K562 (cell line): ENCODE measurements at regions not wholly inside any gene's neighbourhood (a gene's known extent, or its start where the extent isn't known, plus 50 kb on each side); places are given as distances from the start of the nearest gene placed in this dataset.

Source experiments
- ARID1B ChIP-seq: fragments of 450-650 bp; IDR thresholded peaks from 2 replicates; pipeline ENCODE4 v1.6.1; 2016; ENCODE audit warnings: antibody characterized with exemption, mild to moderate bottlenecking, inconsistent platforms
- BACH1 ChIP-seq: fragments of 200-800 bp; sonication (Bioruptor generic); IDR thresholded peaks from 2 replicates; pipeline ENCODE4 v1.6.1; 2016; ENCODE audit warnings: missing genetic modification characterization, missing compliant biosample characterization
- CAMTA2 ChIP-seq: fragments of 250-450 bp; sonication (Bioruptor Pico); conservative IDR thresholded peaks from 2 replicates; pipeline ENCODE4 v1.5.1; 2022
- GMEB1 ChIP-seq: fragments of 250-450 bp; sonication (Bioruptor Pico); IDR thresholded peaks from 2 replicates; pipeline ENCODE4 v1.4.0; 2020; ENCODE audit warnings: mild to moderate bottlenecking
- HCFC1 ChIP-seq: IDR thresholded peaks from 2 replicates; pipeline ENCODE4 v1.6.1; 2012; ENCODE audit warnings: low read depth, low read length, improper control_type of control experiment
- KDM2B ChIP-seq: fragments of 250-450 bp; sonication (Bioruptor Pico); IDR thresholded peaks from 2 replicates; pipeline ENCODE4 v1.8.0; 2021; ENCODE audit warnings: mild to moderate bottlenecking, moderate library complexity
- NFRKB ChIP-seq: fragments of 450-650 bp; IDR thresholded peaks from 2 replicates; pipeline ENCODE4 v1.6.1; 2016; ENCODE audit warnings: low read depth
- PHF8 ChIP-seq: fragments of 200-600 bp; sonication (generic); IDR thresholded peaks from 2 replicates; pipeline ENCODE4 v1.6.1; 2012; ENCODE audit warnings: mixed run types, mild to moderate bottlenecking, inconsistent platforms, low read length, moderate library complexity, borderline replicate concordance
- POLR2AphosphoS5 ChIP-seq: IDR thresholded peaks from 2 replicates; pipeline ENCODE4 v1.6.1; 2011; ENCODE audit warnings: mild to moderate bottlenecking, low read depth, low read length, moderate library complexity; ENCODE audit not compliant: control insufficient read depth, insufficient read depth
- POLR2B ChIP-seq: fragments of 450-650 bp; IDR thresholded peaks from 2 replicates; pipeline ENCODE4 v1.6.1; 2018; ENCODE audit warnings: low read depth; ENCODE audit not compliant: partially characterized antibody
- SP1 ChIP-seq: sonication (generic); formaldehyde crosslinking; IDR thresholded peaks from 2 replicates; pipeline ENCODE4 v1.8.1; 2022; ENCODE audit warnings: mild to moderate bottlenecking, missing genetic modification reagents
- ZNF785 ChIP-seq: fragments of 250-450 bp; sonication (Bioruptor Pico); IDR thresholded peaks from 2 replicates; pipeline ENCODE4 v1.4.0; 2020; ENCODE audit warnings: mild to moderate bottlenecking
- TF ChIP-seq, protein P1 (sequence below): fragments of 450-650 bp; IDR thresholded peaks from 2 replicates; pipeline ENCODE4 v1.7.1; 2018; ENCODE audit warnings: mild to moderate bottlenecking, low read depth; ENCODE audit not compliant: partially characterized antibody
- TF ChIP-seq, protein P2 (sequence below), 2 experiments: fragments of 450-650 bp in 1 of 2; IDR thresholded peaks; 2 replicates each; pipeline ENCODE4 v1.6.1; 2011 to 2017; ENCODE audit warnings: low read depth in 2 of 2, antibody characterized with exemption in 1 of 2, borderline replicate concordance in 1 of 2, low read length in 1 of 2, mild to moderate bottlenecking in 1 of 2, mixed read lengths in 1 of 2; ENCODE audit not compliant: control insufficient read depth in 1 of 2
- TF ChIP-seq, protein P3 (sequence below): fragments of 450-650 bp; conservative IDR thresholded peaks from 2 replicates; pipeline ENCODE4 v1.6.1; 2016; ENCODE audit warnings: missing genetic modification characterization, low read depth, mild to moderate bottlenecking, missing compliant biosample characterization, moderate library complexity
- TF ChIP-seq, protein P4 (sequence below): fragments of 450-650 bp; IDR thresholded peaks from 2 replicates; pipeline ENCODE4 v1.6.1; 2016
- TF ChIP-seq, protein P5 (sequence below): sonication (generic); formaldehyde crosslinking; IDR thresholded peaks from 2 replicates; pipeline ENCODE4 v1.5.0; 2020; ENCODE audit warnings: missing genetic modification reagents

- peak; percentile 17; the same call in 1 of the 2 replicates for TF ChIP-seq PHF8
- peak; percentile 90 for TF ChIP-seq GMEB1 (CRISPR knock-in tag)
- TF ChIP-seq CAMTA2 (CRISPR knock-in tag) = no peak
- TF ChIP-seq, protein P1, sequence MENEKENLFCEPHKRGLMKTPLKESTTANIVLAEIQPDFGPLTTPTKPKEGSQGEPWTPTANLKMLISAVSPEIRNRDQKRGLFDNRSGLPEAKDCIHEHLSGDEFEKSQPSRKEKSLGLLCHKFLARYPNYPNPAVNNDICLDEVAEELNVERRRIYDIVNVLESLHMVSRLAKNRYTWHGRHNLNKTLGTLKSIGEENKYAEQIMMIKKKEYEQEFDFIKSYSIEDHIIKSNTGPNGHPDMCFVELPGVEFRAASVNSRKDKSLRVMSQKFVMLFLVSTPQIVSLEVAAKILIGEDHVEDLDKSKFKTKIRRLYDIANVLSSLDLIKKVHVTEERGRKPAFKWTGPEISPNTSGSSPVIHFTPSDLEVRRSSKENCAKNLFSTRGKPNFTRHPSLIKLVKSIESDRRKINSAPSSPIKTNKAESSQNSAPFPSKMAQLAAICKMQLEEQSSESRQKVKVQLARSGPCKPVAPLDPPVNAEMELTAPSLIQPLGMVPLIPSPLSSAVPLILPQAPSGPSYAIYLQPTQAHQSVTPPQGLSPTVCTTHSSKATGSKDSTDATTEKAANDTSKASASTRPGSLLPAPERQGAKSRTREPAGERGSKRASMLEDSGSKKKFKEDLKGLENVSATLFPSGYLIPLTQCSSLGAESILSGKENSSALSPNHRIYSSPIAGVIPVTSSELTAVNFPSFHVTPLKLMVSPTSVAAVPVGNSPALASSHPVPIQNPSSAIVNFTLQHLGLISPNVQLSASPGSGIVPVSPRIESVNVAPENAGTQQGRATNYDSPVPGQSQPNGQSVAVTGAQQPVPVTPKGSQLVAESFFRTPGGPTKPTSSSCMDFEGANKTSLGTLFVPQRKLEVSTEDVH = peak; percentile 57
- TF ChIP-seq, protein P2, sequence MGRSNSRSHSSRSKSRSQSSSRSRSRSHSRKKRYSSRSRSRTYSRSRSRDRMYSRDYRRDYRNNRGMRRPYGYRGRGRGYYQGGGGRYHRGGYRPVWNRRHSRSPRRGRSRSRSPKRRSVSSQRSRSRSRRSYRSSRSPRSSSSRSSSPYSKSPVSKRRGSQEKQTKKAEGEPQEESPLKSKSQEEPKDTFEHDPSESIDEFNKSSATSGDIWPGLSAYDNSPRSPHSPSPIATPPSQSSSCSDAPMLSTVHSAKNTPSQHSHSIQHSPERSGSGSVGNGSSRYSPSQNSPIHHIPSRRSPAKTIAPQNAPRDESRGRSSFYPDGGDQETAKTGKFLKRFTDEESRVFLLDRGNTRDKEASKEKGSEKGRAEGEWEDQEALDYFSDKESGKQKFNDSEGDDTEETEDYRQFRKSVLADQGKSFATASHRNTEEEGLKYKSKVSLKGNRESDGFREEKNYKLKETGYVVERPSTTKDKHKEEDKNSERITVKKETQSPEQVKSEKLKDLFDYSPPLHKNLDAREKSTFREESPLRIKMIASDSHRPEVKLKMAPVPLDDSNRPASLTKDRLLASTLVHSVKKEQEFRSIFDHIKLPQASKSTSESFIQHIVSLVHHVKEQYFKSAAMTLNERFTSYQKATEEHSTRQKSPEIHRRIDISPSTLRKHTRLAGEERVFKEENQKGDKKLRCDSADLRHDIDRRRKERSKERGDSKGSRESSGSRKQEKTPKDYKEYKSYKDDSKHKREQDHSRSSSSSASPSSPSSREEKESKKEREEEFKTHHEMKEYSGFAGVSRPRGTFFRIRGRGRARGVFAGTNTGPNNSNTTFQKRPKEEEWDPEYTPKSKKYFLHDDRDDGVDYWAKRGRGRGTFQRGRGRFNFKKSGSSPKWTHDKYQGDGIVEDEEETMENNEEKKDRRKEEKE (IDR thresholded peaks at IDR 0.05; ENCODE audit: borderline replicate concordance in 1 of 2, control insufficient read depth in 1 of 2, low read depth in 2 of 2, low read length in 1 of 2) = no peak
- TF ChIP-seq, protein P3, sequence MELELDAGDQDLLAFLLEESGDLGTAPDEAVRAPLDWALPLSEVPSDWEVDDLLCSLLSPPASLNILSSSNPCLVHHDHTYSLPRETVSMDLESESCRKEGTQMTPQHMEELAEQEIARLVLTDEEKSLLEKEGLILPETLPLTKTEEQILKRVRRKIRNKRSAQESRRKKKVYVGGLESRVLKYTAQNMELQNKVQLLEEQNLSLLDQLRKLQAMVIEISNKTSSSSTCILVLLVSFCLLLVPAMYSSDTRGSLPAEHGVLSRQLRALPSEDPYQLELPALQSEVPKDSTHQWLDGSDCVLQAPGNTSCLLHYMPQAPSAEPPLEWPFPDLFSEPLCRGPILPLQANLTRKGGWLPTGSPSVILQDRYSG = 0 out of 2 replicates have a peak, but pooled peaks have one; percentile 28
- no peak for TF ChIP-seq POLR2B
- TF ChIP-seq POLR2AphosphoS5 = no peak
- no peak for TF ChIP-seq NFRKB
- TF ChIP-seq, protein P4, sequence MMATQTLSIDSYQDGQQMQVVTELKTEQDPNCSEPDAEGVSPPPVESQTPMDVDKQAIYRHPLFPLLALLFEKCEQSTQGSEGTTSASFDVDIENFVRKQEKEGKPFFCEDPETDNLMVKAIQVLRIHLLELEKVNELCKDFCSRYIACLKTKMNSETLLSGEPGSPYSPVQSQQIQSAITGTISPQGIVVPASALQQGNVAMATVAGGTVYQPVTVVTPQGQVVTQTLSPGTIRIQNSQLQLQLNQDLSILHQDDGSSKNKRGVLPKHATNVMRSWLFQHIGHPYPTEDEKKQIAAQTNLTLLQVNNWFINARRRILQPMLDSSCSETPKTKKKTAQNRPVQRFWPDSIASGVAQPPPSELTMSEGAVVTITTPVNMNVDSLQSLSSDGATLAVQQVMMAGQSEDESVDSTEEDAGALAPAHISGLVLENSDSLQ = no peak
- TF ChIP-seq, protein P5, sequence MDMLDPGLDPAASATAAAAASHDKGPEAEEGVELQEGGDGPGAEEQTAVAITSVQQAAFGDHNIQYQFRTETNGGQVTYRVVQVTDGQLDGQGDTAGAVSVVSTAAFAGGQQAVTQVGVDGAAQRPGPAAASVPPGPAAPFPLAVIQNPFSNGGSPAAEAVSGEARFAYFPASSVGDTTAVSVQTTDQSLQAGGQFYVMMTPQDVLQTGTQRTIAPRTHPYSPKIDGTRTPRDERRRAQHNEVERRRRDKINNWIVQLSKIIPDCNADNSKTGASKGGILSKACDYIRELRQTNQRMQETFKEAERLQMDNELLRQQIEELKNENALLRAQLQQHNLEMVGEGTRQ (CRISPR knock-in tag) = no peak
- no peak for TF ChIP-seq KDM2B
- TF ChIP-seq ZNF785 (CRISPR knock-in tag) = no peak
- no peak for TF ChIP-seq ARID1B
- no peak for TF ChIP-seq SP1 (CRISPR knock-in tag)
- no peak for TF ChIP-seq BACH1 (tag)
- TF ChIP-seq HCFC1 = no peak
Measured at GRCh38 chr5:1746371-1747078, 53.1 kb downstream of the MRPL36 start (continued).
